Natural killer cell (primary cell): ENCODE measurements at regions not wholly inside any gene's neighbourhood (a gene's known extent, or its start where the extent isn't known, plus 50 kb on each side); places are given as distances from the start of the nearest gene placed in this dataset.

Experiments used
- ATAC-seq, 3 donors: fragments of 150-1000 bp in 2 of 3; fragments of 200-7000 bp in 1 of 3; cut with Tn5 transposase; 1 replicate in 1 of 3; 2 replicates in 2 of 3; pipeline ENCODE4 v1.10.0; 2021; ENCODE audit warnings: mild to moderate bottlenecking in 2 of 3, moderate library complexity in 2 of 3
- DNase-seq, 2 donors: peaks; one replicate each; pipeline versions ENCODE4 v3.0.0 to v3.0.0-alpha.2; 2013 to 2021; ENCODE audit warnings: mixed read lengths in 1 of 2
- H3K27ac ChIP-seq: one replicate; pipeline ENCODE4 v1.5.1; 2013; ENCODE audit warnings: mild to moderate bottlenecking, low read length
- H3K27me3 ChIP-seq: one replicate; pipeline ENCODE4 v1.6.1; 2013; ENCODE audit warnings: low read length; ENCODE audit not compliant: control insufficient read depth, insufficient read depth
- H3K36me3 ChIP-seq: one replicate; pipeline ENCODE4 v1.6.1; 2013; ENCODE audit warnings: low read length; ENCODE audit not compliant: control insufficient read depth, insufficient read depth
- H3K4me1 ChIP-seq: one replicate; pipeline ENCODE4 v1.6.1; 2013; ENCODE audit warnings: low read length; ENCODE audit not compliant: control insufficient read depth, insufficient read depth
- H3K4me3 ChIP-seq: one replicate; pipeline ENCODE4 v1.5.1; 2013; ENCODE audit warnings: low read length
- H3K9me3 ChIP-seq: one replicate; pipeline ENCODE4 v1.6.1; 2013; ENCODE audit warnings: low read length; ENCODE audit not compliant: control insufficient read depth, insufficient read depth
- H3K27ac Mint-ChIP-seq, 2 donors: one replicate each; pipeline ENCODE4 v1.8.0; 2022; ENCODE audit warnings: mild to moderate bottlenecking in 2 of 2, mixed read lengths in 2 of 2, moderate library complexity in 1 of 2
- H3K27me3 Mint-ChIP-seq, 2 donors: one replicate each; pipeline ENCODE4 v1.8.0; 2022; ENCODE audit warnings: low read depth in 2 of 2, mixed read lengths in 2 of 2
- H3K36me3 Mint-ChIP-seq: one replicate; pipeline ENCODE4 v1.8.0; 2022; ENCODE audit warnings: mixed read lengths
- H3K4me1 Mint-ChIP-seq, 2 donors: one replicate each; pipeline ENCODE4 v1.8.0; 2022; ENCODE audit warnings: mixed read lengths in 2 of 2
- H3K4me3 Mint-ChIP-seq: one replicate; pipeline ENCODE4 v1.8.0; 2022; ENCODE audit warnings: mild to moderate bottlenecking, moderate library complexity, mixed read lengths
- H3K9me3 Mint-ChIP-seq, 2 donors: one replicate each; pipeline ENCODE4 v1.8.0; 2022; ENCODE audit warnings: mixed read lengths in 2 of 2
- WGBS: methylation state at CpG from one replicate; pipeline ENCODE4 v1.1.7; 2013; ENCODE audit warnings: missing lambda C conversion rate; ENCODE audit not compliant: insufficient coverage; 5-methylcytosine and 5-hydroxymethylcytosine counted together
- intact Hi-C: fragments of 100-400 bp; cut with micrococcal nuclease; formaldehyde crosslinking; loops from one replicate; pipeline ENCODE4 v1.14.2; 2022
- TF ChIP-seq, protein P1 (sequence below): fragments of 200-600 bp; IDR thresholded peaks from one replicate; pipeline ENCODE4 v1.8.0; 2022; ENCODE audit warnings: antibody characterized with exemption

DNA sequence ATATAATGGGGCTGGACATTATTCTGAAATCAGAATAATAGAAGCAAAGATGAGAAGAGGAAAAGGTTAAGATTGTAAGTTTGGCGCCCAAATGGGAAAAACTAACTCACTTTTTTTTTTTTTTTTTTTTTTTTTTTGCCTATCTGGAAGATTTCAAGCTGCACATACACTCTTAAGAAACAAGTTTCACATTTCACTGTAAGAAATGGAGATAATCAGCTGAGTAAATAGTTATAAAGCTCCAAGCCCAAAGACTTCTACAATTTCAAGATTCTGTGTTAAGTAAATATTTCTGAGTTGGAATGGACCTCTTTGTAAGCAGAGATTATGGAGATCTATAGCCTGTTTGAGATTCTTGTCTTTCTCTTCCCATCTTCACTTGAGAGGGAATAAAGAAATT is 140.0 kb downstream of the SLC17A6 start:
- no peaks in the 10 kb centered on the region for H3K36me3 Mint-ChIP-seq
- no peaks in the 10 kb centered on the region for H3K4me1 Mint-ChIP-seq
- intact Hi-C loops = no loop called here
- peaks cover 0 to 5% of the 10 kb centered on the region in 2 donors for H3K9me3 Mint-ChIP-seq
- no peak overlapping the region for H3K27ac ChIP-seq
- H3K36me3 ChIP-seq = no peaks in the 10 kb centered on the region
- no peaks in the 10 kb centered on the region for H3K4me1 ChIP-seq
- H3K4me3 ChIP-seq = no peak overlapping the region
- ATAC-seq = no peak
- DNase-seq = no peak
- H3K9me3 ChIP-seq = no peaks in the 10 kb centered on the region
- no peak overlapping the region for H3K4me3 Mint-ChIP-seq
- H3K27me3 Mint-ChIP-seq = no peaks in the 10 kb centered on the region
- WGBS = no CpG with 5 or more reads among the region's 1 CpG
- TF ChIP-seq, protein P1, sequence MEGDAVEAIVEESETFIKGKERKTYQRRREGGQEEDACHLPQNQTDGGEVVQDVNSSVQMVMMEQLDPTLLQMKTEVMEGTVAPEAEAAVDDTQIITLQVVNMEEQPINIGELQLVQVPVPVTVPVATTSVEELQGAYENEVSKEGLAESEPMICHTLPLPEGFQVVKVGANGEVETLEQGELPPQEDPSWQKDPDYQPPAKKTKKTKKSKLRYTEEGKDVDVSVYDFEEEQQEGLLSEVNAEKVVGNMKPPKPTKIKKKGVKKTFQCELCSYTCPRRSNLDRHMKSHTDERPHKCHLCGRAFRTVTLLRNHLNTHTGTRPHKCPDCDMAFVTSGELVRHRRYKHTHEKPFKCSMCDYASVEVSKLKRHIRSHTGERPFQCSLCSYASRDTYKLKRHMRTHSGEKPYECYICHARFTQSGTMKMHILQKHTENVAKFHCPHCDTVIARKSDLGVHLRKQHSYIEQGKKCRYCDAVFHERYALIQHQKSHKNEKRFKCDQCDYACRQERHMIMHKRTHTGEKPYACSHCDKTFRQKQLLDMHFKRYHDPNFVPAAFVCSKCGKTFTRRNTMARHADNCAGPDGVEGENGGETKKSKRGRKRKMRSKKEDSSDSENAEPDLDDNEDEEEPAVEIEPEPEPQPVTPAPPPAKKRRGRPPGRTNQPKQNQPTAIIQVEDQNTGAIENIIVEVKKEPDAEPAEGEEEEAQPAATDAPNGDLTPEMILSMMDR = no peak
- H3K27ac Mint-ChIP-seq = no peak overlapping the region
- no peaks in the 10 kb centered on the region for H3K27me3 ChIP-seq

DNA sequence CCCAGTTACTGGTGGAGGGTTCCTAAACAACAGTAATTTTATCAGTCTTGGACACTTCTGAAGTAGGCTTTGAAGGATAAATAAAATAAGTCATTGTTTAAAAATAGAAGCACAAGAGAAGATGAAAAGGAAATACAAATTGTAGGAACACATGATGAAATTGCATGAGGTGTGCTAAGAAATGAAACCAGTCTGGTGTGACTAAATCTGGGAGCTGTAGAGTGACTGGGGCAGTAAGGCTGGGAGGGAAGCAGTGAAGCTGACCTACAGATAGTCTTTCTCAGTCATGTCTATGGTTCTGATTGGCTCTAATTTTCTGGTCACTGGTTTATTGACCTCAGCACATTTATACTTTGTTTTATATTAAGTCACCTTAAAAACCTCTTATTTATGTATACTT is 139.1 kb downstream of the SLC17A6 start:
- intact Hi-C loops = no loop called here
- Histone ChIP-seq H3K4me1 (no peaks in the 10 kb centered on the region), H3K9me3 (no peaks in the 10 kb centered on the region), H3K36me3 (no peaks in the 10 kb centered on the region), H3K27me3 (no peaks in the 10 kb centered on the region), H3K4me3 (no peak overlapping the region), H3K27ac (no peak overlapping the region)
- no peaks in the 10 kb centered on the region for H3K4me1 Mint-ChIP-seq
- H3K36me3 Mint-ChIP-seq = no peaks in the 10 kb centered on the region
- no peak overlapping the region for H3K4me3 Mint-ChIP-seq
- peaks cover 0 to 5% of the 10 kb centered on the region in 2 donors for H3K9me3 Mint-ChIP-seq
- DNase-seq (no peak), ATAC-seq (no peak)
- TF ChIP-seq, protein P1 = no peak
- no peak overlapping the region for H3K27ac Mint-ChIP-seq
- H3K27me3 Mint-ChIP-seq = no peaks in the 10 kb centered on the region

GRCh38 chr11:22476589-22476988 is 138.4 kb downstream of the SLC17A6 start:
- intact Hi-C loops = no loop called here
- Histone ChIP-seq H3K4me3 (no peak overlapping the region), H3K27me3 (no peaks in the 10 kb centered on the region), H3K27ac (no peak overlapping the region), H3K9me3 (no peaks in the 10 kb centered on the region), H3K36me3 (no peaks in the 10 kb centered on the region), H3K4me1 (no peaks in the 10 kb centered on the region)
- DNase-seq = no peak
- TF ChIP-seq, protein P1 = no peak
- H3K9me3 Mint-ChIP-seq = peaks cover 0 to 4% of the 10 kb centered on the region in 2 donors
- no peaks in the 10 kb centered on the region for H3K27me3 Mint-ChIP-seq
- no peaks in the 10 kb centered on the region for H3K36me3 Mint-ChIP-seq
- WGBS = no CpG with 5 or more reads among the region's 3 CpGs
- H3K27ac Mint-ChIP-seq = no peak overlapping the region
- H3K4me1 Mint-ChIP-seq = no peaks in the 10 kb centered on the region
- no peak overlapping the region for H3K4me3 Mint-ChIP-seq
- no peak for ATAC-seq

GRCh38 chr11:22474616-22475015 is 136.4 kb downstream of the SLC17A6 start:
- H3K4me1 ChIP-seq = no peaks in the 10 kb centered on the region
- DNase-seq (no peak), ATAC-seq (no peak)
- 87% methylated on average over 3 of the region's 4 CpGs for WGBS
- no peaks in the 10 kb centered on the region for H3K36me3 ChIP-seq
- no peak overlapping the region for H3K27ac ChIP-seq
- H3K36me3 Mint-ChIP-seq = no peaks in the 10 kb centered on the region
- H3K4me3 ChIP-seq = no peak overlapping the region
- TF ChIP-seq, protein P1 = no peak
- no peaks in the 10 kb centered on the region for H3K27me3 Mint-ChIP-seq
- H3K9me3 ChIP-seq = no peaks in the 10 kb centered on the region
- no peak overlapping the region for H3K27ac Mint-ChIP-seq
- no peaks in the 10 kb centered on the region for H3K27me3 ChIP-seq
- intact Hi-C loops = no loop called here
- no peak overlapping the region for H3K4me3 Mint-ChIP-seq
- no peaks in the 10 kb centered on the region for H3K4me1 Mint-ChIP-seq
- H3K9me3 Mint-ChIP-seq = peaks cover 0 to 4% of the 10 kb centered on the region in 2 donors
